ENCODE measurements at regions not wholly inside any gene's neighbourhood (a gene's known extent, or its start where the extent isn't known, plus 50 kb on each side); places are given as distances from the start of the nearest gene placed in this dataset.

GRCh38 chr9:93864032-93864431 lies 91.1 kb downstream of the BARX1 start:
- TF ChIP-seq CTCF (IDR thresholded peaks at IDR 0.05; ENCODE audit: low read depth, low read length, poor library complexity, severe bottlenecking) (no peak), EZH2phosphoT487 (IDR thresholded peaks at IDR 0.05; ENCODE audit: borderline replicate concordance, low read length) (no peak)

All from DOHH2 (cell line).